ENCODE measurements at regions not wholly inside any gene's neighbourhood (a gene's known extent, or its start where the extent isn't known, plus 50 kb on each side); places are given as distances from the start of the nearest gene placed in this dataset.

DNA sequence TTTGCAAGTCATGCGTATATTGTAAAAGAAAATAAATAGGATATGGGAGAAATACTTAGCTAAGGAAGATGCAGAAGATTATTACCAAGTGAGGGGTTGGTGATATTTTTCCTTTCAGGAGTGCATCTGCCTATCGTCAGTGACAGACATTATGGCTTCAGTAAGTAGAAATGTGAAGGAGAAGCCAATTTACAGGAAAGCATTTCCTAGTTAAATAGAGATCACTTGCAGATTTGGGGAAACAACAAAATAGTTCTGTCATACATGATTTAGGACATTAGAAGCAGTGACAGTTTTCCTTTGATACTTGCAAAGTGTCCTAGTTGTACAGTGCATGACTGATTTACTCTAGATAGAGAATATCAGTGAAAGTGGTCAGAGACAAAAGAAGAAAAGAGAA lies 747.8 kb upstream of the KLHL1 start:
- ChIA-PET CTCF (no interaction called here), POLR2A (no interaction called here)
- Histone ChIP-seq H3K4me2 (no peak overlapping the region), H3K27ac (no peak overlapping the region), H3K4me3 (no peak overlapping the region), H3K9me3 (no peaks in the 10 kb centered on the region), H3K4me1 (no peaks in the 10 kb centered on the region)
- FAIRE-seq (no peak), DNase-seq (ENCODE audit: low read depth in 1 of 2, low spot score in 1 of 2) (no peak), ATAC-seq (no peak)
- TF ChIP-seq MAZ (IDR thresholded peaks at IDR 0.05; ENCODE audit: borderline replicate concordance, low read depth, low read length): no peak
- TF ChIP-seq RAD21 (conservative IDR thresholded peaks at IDR 0.05 in 1 of 2, IDR thresholded peaks at IDR 0.05 in 1 of 2): no peak
- no peak for TF ChIP-seq KDM1A (IDR thresholded peaks at IDR 0.05; ENCODE audit: low read depth)
- no peak for TF ChIP-seq BHLHE40 (IDR thresholded peaks at IDR 0.05; ENCODE audit: low read depth, low read length)
- TF ChIP-seq EHMT2 (IDR thresholded peaks at IDR 0.05; ENCODE audit: low read depth): no peak
- no peak for TF ChIP-seq MYC (IDR thresholded peaks at IDR 0.05; ENCODE audit: borderline replicate concordance, low read length)
- TF ChIP-seq, protein P1, sequence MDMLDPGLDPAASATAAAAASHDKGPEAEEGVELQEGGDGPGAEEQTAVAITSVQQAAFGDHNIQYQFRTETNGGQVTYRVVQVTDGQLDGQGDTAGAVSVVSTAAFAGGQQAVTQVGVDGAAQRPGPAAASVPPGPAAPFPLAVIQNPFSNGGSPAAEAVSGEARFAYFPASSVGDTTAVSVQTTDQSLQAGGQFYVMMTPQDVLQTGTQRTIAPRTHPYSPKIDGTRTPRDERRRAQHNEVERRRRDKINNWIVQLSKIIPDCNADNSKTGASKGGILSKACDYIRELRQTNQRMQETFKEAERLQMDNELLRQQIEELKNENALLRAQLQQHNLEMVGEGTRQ (IDR thresholded peaks at IDR 0.05): no peak
- no peak for TF ChIP-seq RNF2 (IDR thresholded peaks at IDR 0.05; ENCODE audit: borderline replicate concordance, low read depth)
- no peak for TF ChIP-seq KDM5A (IDR thresholded peaks at IDR 0.05)
- no peak for TF ChIP-seq JUN (IDR thresholded peaks at IDR 0.05)
- TF ChIP-seq SMC3 (IDR thresholded peaks at IDR 0.05): no peak
- TF ChIP-seq REST (IDR thresholded peaks at IDR 0.05): no peak
- no peak for TF ChIP-seq ZC3H11A (IDR thresholded peaks at IDR 0.05)
- 76% methylated on average over 2 of the region's 2 CpGs for WGBS (ENCODE audit: missing lambda C conversion rate)

DNA sequence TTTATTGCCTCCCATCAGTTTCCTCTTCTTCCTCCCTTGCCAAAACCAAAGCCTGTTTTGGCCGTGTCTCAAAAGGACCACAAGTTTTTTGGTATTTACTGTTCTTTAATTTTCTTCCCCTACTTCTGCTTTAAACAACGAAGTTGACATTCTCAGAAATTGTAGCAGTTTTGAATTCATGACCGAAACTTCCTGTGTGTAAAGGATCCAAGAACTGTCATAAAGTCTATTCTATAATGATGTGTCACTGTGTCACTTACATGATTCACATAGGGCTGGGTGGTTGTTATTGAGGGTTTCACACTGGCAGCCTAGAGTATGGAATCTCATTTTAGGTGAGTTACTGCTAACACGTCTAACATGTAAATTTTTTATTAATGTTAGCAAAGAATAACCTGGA lies 741.0 kb upstream of the KLHL1 start:
- Histone ChIP-seq H3K4me1 (no peaks in the 10 kb centered on the region), H3K4me3 (no peak overlapping the region), H3K4me2 (no peak overlapping the region), H3K9me3 (no peaks in the 10 kb centered on the region), H3K27ac (no peak overlapping the region)
- DNase-seq (ENCODE audit: low read depth in 1 of 2, low spot score in 1 of 2) (no peak), FAIRE-seq (no peak), ATAC-seq (no peak)
- CTCF ChIA-PET: no interaction called here
- POLR2A ChIA-PET: no interaction called here
- WGBS (ENCODE audit: missing lambda C conversion rate): 14% methylated on average over 4 of the region's 4 CpGs
- TF ChIP-seq NR3C1 (IDR thresholded peaks at IDR 0.05) (no peak), HOXB13 (CRISPR knock-in tag; IDR thresholded peaks at IDR 0.05; ENCODE audit: low read depth) (no peak), FOSL2 (IDR thresholded peaks at IDR 0.05) (no peak), FOSL2 (CRISPR knock-in tag; IDR thresholded peaks at IDR 0.05) (no peak), HEYL (CRISPR knock-in tag; IDR thresholded peaks at IDR 0.05) (no peak), ZC3H11A (IDR thresholded peaks at IDR 0.05) (no peak), HDAC2 (IDR thresholded peaks at IDR 0.05) (no peak), HOXB5 (CRISPR knock-in tag; IDR thresholded peaks at IDR 0.05) (no peak), SMC3 (IDR thresholded peaks at IDR 0.05) (no peak)
- TF ChIP-seq, protein P2, sequence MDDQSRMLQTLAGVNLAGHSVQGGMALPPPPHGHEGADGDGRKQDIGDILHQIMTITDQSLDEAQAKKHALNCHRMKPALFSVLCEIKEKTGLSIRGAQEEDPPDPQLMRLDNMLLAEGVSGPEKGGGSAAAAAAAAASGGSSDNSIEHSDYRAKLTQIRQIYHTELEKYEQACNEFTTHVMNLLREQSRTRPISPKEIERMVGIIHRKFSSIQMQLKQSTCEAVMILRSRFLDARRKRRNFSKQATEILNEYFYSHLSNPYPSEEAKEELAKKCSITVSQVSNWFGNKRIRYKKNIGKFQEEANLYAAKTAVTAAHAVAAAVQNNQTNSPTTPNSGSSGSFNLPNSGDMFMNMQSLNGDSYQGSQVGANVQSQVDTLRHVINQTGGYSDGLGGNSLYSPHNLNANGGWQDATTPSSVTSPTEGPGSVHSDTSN (IDR thresholded peaks at IDR 0.05): no peak
- TF ChIP-seq, protein P3, sequence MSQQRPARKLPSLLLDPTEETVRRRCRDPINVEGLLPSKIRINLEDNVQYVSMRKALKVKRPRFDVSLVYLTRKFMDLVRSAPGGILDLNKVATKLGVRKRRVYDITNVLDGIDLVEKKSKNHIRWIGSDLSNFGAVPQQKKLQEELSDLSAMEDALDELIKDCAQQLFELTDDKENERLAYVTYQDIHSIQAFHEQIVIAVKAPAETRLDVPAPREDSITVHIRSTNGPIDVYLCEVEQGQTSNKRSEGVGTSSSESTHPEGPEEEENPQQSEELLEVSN (IDR thresholded peaks at IDR 0.05; ENCODE audit: borderline replicate concordance, low read depth): no peak
- TF ChIP-seq, protein P4, sequence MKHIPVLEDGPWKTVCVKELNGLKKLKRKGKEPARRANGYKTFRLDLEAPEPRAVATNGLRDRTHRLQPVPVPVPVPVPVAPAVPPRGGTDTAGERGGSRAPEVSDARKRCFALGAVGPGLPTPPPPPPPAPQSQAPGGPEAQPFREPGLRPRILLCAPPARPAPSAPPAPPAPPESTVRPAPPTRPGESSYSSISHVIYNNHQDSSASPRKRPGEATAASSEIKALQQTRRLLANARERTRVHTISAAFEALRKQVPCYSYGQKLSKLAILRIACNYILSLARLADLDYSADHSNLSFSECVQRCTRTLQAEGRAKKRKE (CRISPR knock-in tag; IDR thresholded peaks at IDR 0.05; ENCODE audit: low read depth): no peak
- TF ChIP-seq, protein P5, sequence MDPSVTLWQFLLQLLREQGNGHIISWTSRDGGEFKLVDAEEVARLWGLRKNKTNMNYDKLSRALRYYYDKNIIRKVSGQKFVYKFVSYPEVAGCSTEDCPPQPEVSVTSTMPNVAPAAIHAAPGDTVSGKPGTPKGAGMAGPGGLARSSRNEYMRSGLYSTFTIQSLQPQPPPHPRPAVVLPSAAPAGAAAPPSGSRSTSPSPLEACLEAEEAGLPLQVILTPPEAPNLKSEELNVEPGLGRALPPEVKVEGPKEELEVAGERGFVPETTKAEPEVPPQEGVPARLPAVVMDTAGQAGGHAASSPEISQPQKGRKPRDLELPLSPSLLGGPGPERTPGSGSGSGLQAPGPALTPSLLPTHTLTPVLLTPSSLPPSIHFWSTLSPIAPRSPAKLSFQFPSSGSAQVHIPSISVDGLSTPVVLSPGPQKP (IDR thresholded peaks at IDR 0.05; ENCODE audit: low read depth, low read length): no peak
